ENCODE measurements at regions not wholly inside any gene's neighbourhood (a gene's known extent, or its start where the extent isn't known, plus 50 kb on each side); places are given as distances from the start of the nearest gene placed in this dataset.

DNA sequence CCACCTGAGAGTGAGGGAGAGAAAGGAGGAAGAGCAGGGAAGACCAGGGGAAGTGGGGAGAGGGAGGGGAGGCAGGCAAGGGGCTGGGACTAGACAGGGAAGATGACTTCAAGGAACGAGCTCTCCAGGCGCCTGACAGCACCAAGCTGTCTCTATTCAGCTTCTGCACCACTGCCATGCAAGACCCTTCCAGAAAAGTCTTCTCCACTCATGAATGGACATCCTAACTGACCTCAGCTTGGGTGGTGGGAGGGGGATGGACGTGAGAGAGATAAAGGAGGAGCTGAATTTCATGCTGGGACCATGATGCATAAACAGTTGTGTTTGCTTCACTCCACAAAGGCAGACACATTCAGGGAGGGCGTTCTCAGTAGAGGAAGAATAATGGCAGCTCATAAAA is 206.4 kb upstream of the ARL4C start:
- Mint-ChIP-seq H3K9me3 (no peaks in the 10 kb centered on the region), H3K4me1 (no peaks in the 10 kb centered on the region), H3K27me3 (ENCODE audit: low read depth in 2 of 2) (peaks cover 0 to 10% of the 10 kb centered on the region in 2 donors), H3K36me3 (no peaks in the 10 kb centered on the region), H3K4me3 (no peak overlapping the region), H3K27ac (no peak overlapping the region)
- no peak for DNase-seq
- ATAC-seq, result no peak
- Histone ChIP-seq H3K4me1 (ENCODE audit: control insufficient read depth, insufficient read depth, low read length) (no peaks in the 10 kb centered on the region), H3K36me3 (ENCODE audit: control insufficient read depth, insufficient read depth, low read length) (no peaks in the 10 kb centered on the region), H3K9me3 (ENCODE audit: control insufficient read depth, insufficient read depth, low read length) (no peaks in the 10 kb centered on the region), H3K27me3 (ENCODE audit: control insufficient read depth, insufficient read depth, low read length) (peaks cover 2% of the 10 kb centered on the region), H3K4me3 (ENCODE audit: low read length) (no peak overlapping the region), H3K27ac (ENCODE audit: low read length) (no peak overlapping the region)
- TF ChIP-seq, protein P1, sequence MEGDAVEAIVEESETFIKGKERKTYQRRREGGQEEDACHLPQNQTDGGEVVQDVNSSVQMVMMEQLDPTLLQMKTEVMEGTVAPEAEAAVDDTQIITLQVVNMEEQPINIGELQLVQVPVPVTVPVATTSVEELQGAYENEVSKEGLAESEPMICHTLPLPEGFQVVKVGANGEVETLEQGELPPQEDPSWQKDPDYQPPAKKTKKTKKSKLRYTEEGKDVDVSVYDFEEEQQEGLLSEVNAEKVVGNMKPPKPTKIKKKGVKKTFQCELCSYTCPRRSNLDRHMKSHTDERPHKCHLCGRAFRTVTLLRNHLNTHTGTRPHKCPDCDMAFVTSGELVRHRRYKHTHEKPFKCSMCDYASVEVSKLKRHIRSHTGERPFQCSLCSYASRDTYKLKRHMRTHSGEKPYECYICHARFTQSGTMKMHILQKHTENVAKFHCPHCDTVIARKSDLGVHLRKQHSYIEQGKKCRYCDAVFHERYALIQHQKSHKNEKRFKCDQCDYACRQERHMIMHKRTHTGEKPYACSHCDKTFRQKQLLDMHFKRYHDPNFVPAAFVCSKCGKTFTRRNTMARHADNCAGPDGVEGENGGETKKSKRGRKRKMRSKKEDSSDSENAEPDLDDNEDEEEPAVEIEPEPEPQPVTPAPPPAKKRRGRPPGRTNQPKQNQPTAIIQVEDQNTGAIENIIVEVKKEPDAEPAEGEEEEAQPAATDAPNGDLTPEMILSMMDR (IDR thresholded peaks at IDR 0.05), result no peak
- WGBS (ENCODE audit: insufficient coverage), result 69% methylated on average over 4 of the region's 4 CpGs
- intact Hi-C loops (cut with micrococcal nuclease), result no loop called here

DNA sequence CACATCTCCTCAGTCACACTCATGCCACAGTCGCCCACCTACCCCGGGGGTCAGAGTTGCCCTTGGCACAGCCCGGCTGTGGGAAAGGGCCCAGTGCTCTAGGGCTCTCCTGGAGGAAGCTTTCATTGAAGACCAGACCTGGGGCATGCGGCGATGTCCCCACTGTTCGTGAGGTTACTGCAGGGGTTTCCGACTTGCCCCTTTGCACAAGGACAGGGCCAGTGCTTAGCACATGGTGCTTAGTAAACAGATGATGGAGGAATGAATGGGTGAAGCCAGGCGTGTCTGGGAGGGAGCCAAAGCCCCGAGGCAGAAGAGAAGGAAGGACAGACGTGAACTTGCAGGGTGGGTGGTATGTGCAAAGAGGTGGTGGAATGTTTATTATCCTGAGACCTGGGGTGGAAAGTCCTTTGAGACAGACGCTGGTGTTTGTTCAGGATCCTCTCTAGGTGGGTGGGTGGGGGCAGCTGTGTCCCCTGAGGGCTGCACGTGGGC is 205.9 kb upstream of the ARL4C start:
- no peak for ATAC-seq
- no peak for DNase-seq
- Mint-ChIP-seq H3K9me3 (no peaks in the 10 kb centered on the region), H3K27ac (no peak overlapping the region), H3K4me1 (no peaks in the 10 kb centered on the region), H3K4me3 (no peak overlapping the region), H3K27me3 (ENCODE audit: low read depth in 2 of 2) (peaks cover 0 to 15% of the 10 kb centered on the region in 2 donors), H3K36me3 (no peaks in the 10 kb centered on the region)
- peaks cover 2% of the 10 kb centered on the region for H3K27me3 ChIP-seq (ENCODE audit: control insufficient read depth, insufficient read depth, low read length)
- no peak overlapping the region for H3K27ac ChIP-seq (ENCODE audit: low read length)
- 79% methylated on average over 12 of the region's 12 CpGs for WGBS (ENCODE audit: insufficient coverage)
- intact Hi-C loops (cut with micrococcal nuclease), result no loop called here
- H3K9me3 ChIP-seq (ENCODE audit: control insufficient read depth, insufficient read depth, low read length), result no peaks in the 10 kb centered on the region
- H3K36me3 ChIP-seq (ENCODE audit: control insufficient read depth, insufficient read depth, low read length), result no peaks in the 10 kb centered on the region
- H3K4me3 ChIP-seq (ENCODE audit: low read length), result no peak overlapping the region
- H3K4me1 ChIP-seq (ENCODE audit: control insufficient read depth, insufficient read depth, low read length), result no peaks in the 10 kb centered on the region
- TF ChIP-seq, protein P1 (IDR thresholded peaks at IDR 0.05), result no peak

- Mint-ChIP-seq H3K27ac (no peak overlapping the region), H3K4me3 (no peak overlapping the region), H3K36me3 (no peaks in the 10 kb centered on the region), H3K4me1 (no peaks in the 10 kb centered on the region), H3K27me3 (ENCODE audit: low read depth in 2 of 2) (peaks cover 3 to 18% of the 10 kb centered on the region in 2 donors), H3K9me3 (no peaks in the 10 kb centered on the region)
- ATAC-seq (no peak), DNase-seq (no peak)
- peaks cover 2% of the 10 kb centered on the region for H3K27me3 ChIP-seq (ENCODE audit: control insufficient read depth, insufficient read depth, low read length)
- intact Hi-C loops (cut with micrococcal nuclease), result no loop called here
- H3K9me3 ChIP-seq (ENCODE audit: control insufficient read depth, insufficient read depth, low read length), result peaks cover 2% of the 10 kb centered on the region
- H3K36me3 ChIP-seq (ENCODE audit: control insufficient read depth, insufficient read depth, low read length), result no peaks in the 10 kb centered on the region
- H3K4me3 ChIP-seq (ENCODE audit: low read length), result no peak overlapping the region
- 86% methylated on average over 8 of the region's 9 CpGs for WGBS (ENCODE audit: insufficient coverage)
- no peaks in the 10 kb centered on the region for H3K4me1 ChIP-seq (ENCODE audit: control insufficient read depth, insufficient read depth, low read length)
- H3K27ac ChIP-seq (ENCODE audit: low read length), result no peak overlapping the region
- TF ChIP-seq, protein P1 (IDR thresholded peaks at IDR 0.05), result no peak
These were observed 205.0 kb upstream of the ARL4C start for GRCh38 chr2:234701841-234702240.

GRCh38 chr2:234701421-234701820 is 204.5 kb upstream of the ARL4C start:
- no peak overlapping the region for H3K27ac ChIP-seq (ENCODE audit: low read length)
- ATAC-seq (no peak), DNase-seq (no peak)
- no peak overlapping the region for H3K27ac Mint-ChIP-seq
- H3K4me1 ChIP-seq (ENCODE audit: control insufficient read depth, insufficient read depth, low read length), result no peaks in the 10 kb centered on the region
- H3K4me1 Mint-ChIP-seq, result no peaks in the 10 kb centered on the region
- H3K27me3 Mint-ChIP-seq (ENCODE audit: low read depth in 2 of 2), result peaks cover 5 to 18% of the 10 kb centered on the region in 2 donors
- no peak overlapping the region for H3K4me3 Mint-ChIP-seq
- no peaks in the 10 kb centered on the region for H3K36me3 Mint-ChIP-seq
- H3K27me3 ChIP-seq (ENCODE audit: control insufficient read depth, insufficient read depth, low read length), result peaks cover 2% of the 10 kb centered on the region
- no peaks in the 10 kb centered on the region for H3K9me3 Mint-ChIP-seq
- no peaks in the 10 kb centered on the region for H3K36me3 ChIP-seq (ENCODE audit: control insufficient read depth, insufficient read depth, low read length)
- H3K9me3 ChIP-seq (ENCODE audit: control insufficient read depth, insufficient read depth, low read length), result peaks cover 4% of the 10 kb centered on the region
- intact Hi-C loops (cut with micrococcal nuclease), result no loop called here
- TF ChIP-seq, protein P1 (IDR thresholded peaks at IDR 0.05), result no peak
- H3K4me3 ChIP-seq (ENCODE audit: low read length), result no peak overlapping the region
- WGBS (ENCODE audit: insufficient coverage), result 92% methylated on average over 4 of the region's 6 CpGs

Measured in natural killer cell (primary cell).